K562 (cell line): ENCODE measurements at regions not wholly inside any gene's neighbourhood (a gene's known extent, or its start where the extent isn't known, plus 50 kb on each side); places are given as distances from the start of the nearest gene placed in this dataset.

Experiments used
- DNMT1 ChIP-seq: fragments of 450-650 bp; IDR thresholded peaks from 2 replicates; pipeline ENCODE4 v1.6.1; 2016; ENCODE audit warnings: antibody characterized with exemption, mild to moderate bottlenecking
- TBP ChIP-seq: optimal IDR thresholded peaks from 2 replicates; pipeline ENCODE3; 2011; ENCODE audit warnings: low read depth, low read length, improper control_type of control experiment
- ZFP1 ChIP-seq: fragments of 450-650 bp; formaldehyde crosslinking; IDR thresholded peaks from 2 replicates; pipeline ENCODE4 v1.4.0; 2020; ENCODE audit warnings: mild to moderate bottlenecking, mixed read lengths
- TF ChIP-seq, protein P1 (sequence below), 3 experiments: IDR thresholded peaks in 2 of 3; conservative IDR thresholded peaks in 1 of 3; 2 replicates each; pipeline ENCODE4 v1.5.1; 2011 to 2012; ENCODE audit warnings: low read length in 3 of 3, mild to moderate bottlenecking in 3 of 3, control low read depth in 2 of 3, improper control_type of control experiment in 1 of 3, inconsistent platforms in 1 of 3, low read depth in 1 of 3, mixed read lengths in 1 of 3, moderate library complexity in 1 of 3; ENCODE audit not compliant: insufficient read depth in 2 of 3
- TF ChIP-seq, protein P2 (sequence below), 2 experiments: fragments of 450-650 bp; formaldehyde crosslinking in 1 of 2; IDR thresholded peaks; 2 replicates each; pipeline versions ENCODE4 v1.4.0 to v1.6.1; 2014 to 2020; ENCODE audit warnings: mild to moderate bottlenecking in 2 of 2, borderline replicate concordance in 1 of 2, low read depth in 1 of 2
- TF ChIP-seq, protein P3 (sequence below): sonication (generic); formaldehyde crosslinking; IDR thresholded peaks from 2 replicates; pipeline ENCODE4 v1.8.1; 2023; ENCODE audit warnings: mild to moderate bottlenecking, missing genetic modification reagents

DNA sequence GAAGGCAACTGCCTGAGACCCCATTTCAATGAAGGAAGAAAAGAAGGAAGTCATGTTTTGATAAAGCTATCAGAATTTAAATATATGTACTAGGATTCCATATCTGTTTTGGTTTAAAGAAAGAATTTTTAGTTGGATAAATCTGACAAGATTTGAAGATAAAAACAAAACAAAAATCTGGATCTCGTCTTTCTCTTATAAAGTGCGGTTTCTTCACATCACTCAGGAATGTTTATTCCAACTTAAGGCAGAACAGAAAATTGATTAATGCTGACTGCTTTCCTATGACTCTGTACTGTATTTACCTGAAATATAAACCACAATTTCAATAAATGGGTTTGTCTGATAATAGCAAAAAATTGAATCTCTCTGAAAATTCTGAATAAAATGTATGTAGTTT is 439.7 kb downstream of the RFPL4B start:
- TF ChIP-seq ZFP1: no peak
- TF ChIP-seq, protein P1, sequence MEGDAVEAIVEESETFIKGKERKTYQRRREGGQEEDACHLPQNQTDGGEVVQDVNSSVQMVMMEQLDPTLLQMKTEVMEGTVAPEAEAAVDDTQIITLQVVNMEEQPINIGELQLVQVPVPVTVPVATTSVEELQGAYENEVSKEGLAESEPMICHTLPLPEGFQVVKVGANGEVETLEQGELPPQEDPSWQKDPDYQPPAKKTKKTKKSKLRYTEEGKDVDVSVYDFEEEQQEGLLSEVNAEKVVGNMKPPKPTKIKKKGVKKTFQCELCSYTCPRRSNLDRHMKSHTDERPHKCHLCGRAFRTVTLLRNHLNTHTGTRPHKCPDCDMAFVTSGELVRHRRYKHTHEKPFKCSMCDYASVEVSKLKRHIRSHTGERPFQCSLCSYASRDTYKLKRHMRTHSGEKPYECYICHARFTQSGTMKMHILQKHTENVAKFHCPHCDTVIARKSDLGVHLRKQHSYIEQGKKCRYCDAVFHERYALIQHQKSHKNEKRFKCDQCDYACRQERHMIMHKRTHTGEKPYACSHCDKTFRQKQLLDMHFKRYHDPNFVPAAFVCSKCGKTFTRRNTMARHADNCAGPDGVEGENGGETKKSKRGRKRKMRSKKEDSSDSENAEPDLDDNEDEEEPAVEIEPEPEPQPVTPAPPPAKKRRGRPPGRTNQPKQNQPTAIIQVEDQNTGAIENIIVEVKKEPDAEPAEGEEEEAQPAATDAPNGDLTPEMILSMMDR (IDR thresholded peaks at IDR 0.05 in 2 of 3, conservative IDR thresholded peaks at IDR 0.05 in 1 of 3; ENCODE audit: insufficient read depth in 2 of 3, low read depth in 1 of 3, low read length in 3 of 3): no peak
- no peak for TF ChIP-seq DNMT1
- TF ChIP-seq, protein P2, sequence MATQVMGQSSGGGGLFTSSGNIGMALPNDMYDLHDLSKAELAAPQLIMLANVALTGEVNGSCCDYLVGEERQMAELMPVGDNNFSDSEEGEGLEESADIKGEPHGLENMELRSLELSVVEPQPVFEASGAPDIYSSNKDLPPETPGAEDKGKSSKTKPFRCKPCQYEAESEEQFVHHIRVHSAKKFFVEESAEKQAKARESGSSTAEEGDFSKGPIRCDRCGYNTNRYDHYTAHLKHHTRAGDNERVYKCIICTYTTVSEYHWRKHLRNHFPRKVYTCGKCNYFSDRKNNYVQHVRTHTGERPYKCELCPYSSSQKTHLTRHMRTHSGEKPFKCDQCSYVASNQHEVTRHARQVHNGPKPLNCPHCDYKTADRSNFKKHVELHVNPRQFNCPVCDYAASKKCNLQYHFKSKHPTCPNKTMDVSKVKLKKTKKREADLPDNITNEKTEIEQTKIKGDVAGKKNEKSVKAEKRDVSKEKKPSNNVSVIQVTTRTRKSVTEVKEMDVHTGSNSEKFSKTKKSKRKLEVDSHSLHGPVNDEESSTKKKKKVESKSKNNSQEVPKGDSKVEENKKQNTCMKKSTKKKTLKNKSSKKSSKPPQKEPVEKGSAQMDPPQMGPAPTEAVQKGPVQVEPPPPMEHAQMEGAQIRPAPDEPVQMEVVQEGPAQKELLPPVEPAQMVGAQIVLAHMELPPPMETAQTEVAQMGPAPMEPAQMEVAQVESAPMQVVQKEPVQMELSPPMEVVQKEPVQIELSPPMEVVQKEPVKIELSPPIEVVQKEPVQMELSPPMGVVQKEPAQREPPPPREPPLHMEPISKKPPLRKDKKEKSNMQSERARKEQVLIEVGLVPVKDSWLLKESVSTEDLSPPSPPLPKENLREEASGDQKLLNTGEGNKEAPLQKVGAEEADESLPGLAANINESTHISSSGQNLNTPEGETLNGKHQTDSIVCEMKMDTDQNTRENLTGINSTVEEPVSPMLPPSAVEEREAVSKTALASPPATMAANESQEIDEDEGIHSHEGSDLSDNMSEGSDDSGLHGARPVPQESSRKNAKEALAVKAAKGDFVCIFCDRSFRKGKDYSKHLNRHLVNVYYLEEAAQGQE (IDR thresholded peaks at IDR 0.05; ENCODE audit: borderline replicate concordance): no peak
- TF ChIP-seq, protein P2 (CRISPR knock-in tag; IDR thresholded peaks at IDR 0.05; ENCODE audit: low read depth): no peak
- no peak for TF ChIP-seq TBP
- TF ChIP-seq, protein P3, sequence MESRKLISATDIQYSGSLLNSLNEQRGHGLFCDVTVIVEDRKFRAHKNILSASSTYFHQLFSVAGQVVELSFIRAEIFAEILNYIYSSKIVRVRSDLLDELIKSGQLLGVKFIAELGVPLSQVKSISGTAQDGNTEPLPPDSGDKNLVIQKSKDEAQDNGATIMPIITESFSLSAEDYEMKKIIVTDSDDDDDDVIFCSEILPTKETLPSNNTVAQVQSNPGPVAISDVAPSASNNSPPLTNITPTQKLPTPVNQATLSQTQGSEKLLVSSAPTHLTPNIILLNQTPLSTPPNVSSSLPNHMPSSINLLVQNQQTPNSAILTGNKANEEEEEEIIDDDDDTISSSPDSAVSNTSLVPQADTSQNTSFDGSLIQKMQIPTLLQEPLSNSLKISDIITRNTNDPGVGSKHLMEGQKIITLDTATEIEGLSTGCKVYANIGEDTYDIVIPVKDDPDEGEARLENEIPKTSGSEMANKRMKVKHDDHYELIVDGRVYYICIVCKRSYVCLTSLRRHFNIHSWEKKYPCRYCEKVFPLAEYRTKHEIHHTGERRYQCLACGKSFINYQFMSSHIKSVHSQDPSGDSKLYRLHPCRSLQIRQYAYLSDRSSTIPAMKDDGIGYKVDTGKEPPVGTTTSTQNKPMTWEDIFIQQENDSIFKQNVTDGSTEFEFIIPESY (CRISPR knock-in tag): no peak
